ENCODE measurements at regions not wholly inside any gene's neighbourhood (a gene's known extent, or its start where the extent isn't known, plus 50 kb on each side); places are given as distances from the start of the nearest gene placed in this dataset.

- TF ChIP-seq CTCF (IDR thresholded peaks at IDR 0.05): no peak
- TF ChIP-seq POLR2AphosphoS5 (IDR thresholded peaks at IDR 0.05; ENCODE audit: low read depth, low read length): no peak
Observed at GRCh38 chr10:57963546-57963945, 304.1 kb downstream of the IPMK start.

Measured in Panc1 (cell line).